Mammary epithelial cell (primary cell): ENCODE measurements at regions not wholly inside any gene's neighbourhood (a gene's known extent, or its start where the extent isn't known, plus 50 kb on each side); places are given as distances from the start of the nearest gene placed in this dataset.
"Not testable (repeated sequence)": the region's sequence is repeated elsewhere in the genome, so short reads cannot be mapped to it uniquely, and the experiment has no call there.

Source experiments
- CTCF ChIP-seq, 2 donors: IDR thresholded peaks in 1 of 2; conservative IDR thresholded peaks in 1 of 2; 2 replicates each; pipeline ENCODE4 v1.5.1; 2011 to 2012; ENCODE audit warnings: inconsistent platforms in 2 of 2, low read length in 2 of 2, mild to moderate bottlenecking in 2 of 2, control low read depth in 1 of 2, low read depth in 1 of 2; ENCODE audit not compliant: insufficient read depth in 1 of 2; ENCODE audit errors: extremely low read depth in 1 of 2
- EZH2 ChIP-seq: IDR thresholded peaks from 2 replicates; pipeline ENCODE4 v1.6.1; 2012; ENCODE audit warnings: low read length, inconsistent platforms, borderline replicate concordance

- not testable (repeated sequence) for TF ChIP-seq CTCF (conservative IDR thresholded peaks at IDR 0.05 in 1 of 2, IDR thresholded peaks at IDR 0.05 in 1 of 2; ENCODE audit: extremely low read depth in 1 of 2, insufficient read depth in 1 of 2, low read depth in 1 of 2, low read length in 2 of 2); EZH2
Observed at GRCh38 chr9:41652100-41652713, 463.1 kb upstream of the ZNG1F start.
